A172 (cell line): ENCODE measurements at regions not wholly inside any gene's neighbourhood (a gene's known extent, or its start where the extent isn't known, plus 50 kb on each side); places are given as distances from the start of the nearest gene placed in this dataset.

Source experiments
- DNase-seq: peaks from one replicate; pipeline ENCODE4 v3.0.0-alpha.2; 2015; ENCODE audit warnings: low spot score

GRCh38 chr4:138858419-138858818 lies 157.2 kb upstream of the NOCT start:
- DNase-seq, result no peak

GRCh38 chr4:138857416-138857815 lies 158.2 kb upstream of the NOCT start:
- DNase-seq, result no peak

GRCh38 chr4:138852681-138853080 lies 162.9 kb upstream of the NOCT start:
- DNase-seq, result no peak

- DNase-seq, result no peak
These were observed 163.9 kb upstream of the NOCT start for GRCh38 chr4:138851391-138852335.

GRCh38 chr4:138845664-138846063 lies 169.9 kb upstream of the NOCT start:
- DNase-seq, result no peak

- no peak for DNase-seq
These were observed 170.5 kb upstream of the NOCT start for GRCh38 chr4:138845054-138845453.

GRCh38 chr4:138843616-138844015 lies 172.0 kb upstream of the NOCT start:
- no peak for DNase-seq

- DNase-seq, result no peak
These were observed 174.2 kb upstream of the NOCT start for GRCh38 chr4:138841343-138841742.

- no peak for DNase-seq
These were observed 177.3 kb upstream of the NOCT start for GRCh38 chr4:138838251-138838650.

GRCh38 chr4:138835832-138836533 lies 179.6 kb upstream of the NOCT start:
- no peak for DNase-seq

- no peak for DNase-seq
These were observed 181.6 kb upstream of the NOCT start for GRCh38 chr4:138833974-138834373.

GRCh38 chr4:138832563-138832962 lies 183.0 kb upstream of the NOCT start:
- no peak for DNase-seq

GRCh38 chr4:138831948-138832347 lies 183.6 kb upstream of the NOCT start:
- no peak for DNase-seq

- DNase-seq, result no peak
These were observed 186.7 kb upstream of the NOCT start for GRCh38 chr4:138828926-138829325.

GRCh38 chr4:138826754-138827153 lies 188.8 kb upstream of the NOCT start:
- DNase-seq, result no peak

GRCh38 chr4:138826322-138826721 lies 189.3 kb upstream of the NOCT start:
- no peak for DNase-seq

- no peak for DNase-seq
These were observed 194.2 kb upstream of the NOCT start for GRCh38 chr4:138821331-138821730.

- no peak for DNase-seq
These were observed 198.7 kb upstream of the NOCT start for GRCh38 chr4:138816875-138817274.

GRCh38 chr4:138815811-138816210 lies 199.8 kb upstream of the NOCT start:
- no peak for DNase-seq

GRCh38 chr4:138805736-138806135 lies 209.8 kb upstream of the NOCT start:
- DNase-seq, result no peak

- DNase-seq, result no peak
These were observed 210.9 kb upstream of the NOCT start for GRCh38 chr4:138804711-138805110.

- DNase-seq, result no peak
These were observed 212.5 kb upstream of the NOCT start for GRCh38 chr4:138803051-138803450.

- DNase-seq, result no peak
These were observed 213.1 kb upstream of the NOCT start for GRCh38 chr4:138802499-138802898.
